ENCODE measurements at regions not wholly inside any gene's neighbourhood (a gene's known extent, or its start where the extent isn't known, plus 50 kb on each side); places are given as distances from the start of the nearest gene placed in this dataset.

DNA sequence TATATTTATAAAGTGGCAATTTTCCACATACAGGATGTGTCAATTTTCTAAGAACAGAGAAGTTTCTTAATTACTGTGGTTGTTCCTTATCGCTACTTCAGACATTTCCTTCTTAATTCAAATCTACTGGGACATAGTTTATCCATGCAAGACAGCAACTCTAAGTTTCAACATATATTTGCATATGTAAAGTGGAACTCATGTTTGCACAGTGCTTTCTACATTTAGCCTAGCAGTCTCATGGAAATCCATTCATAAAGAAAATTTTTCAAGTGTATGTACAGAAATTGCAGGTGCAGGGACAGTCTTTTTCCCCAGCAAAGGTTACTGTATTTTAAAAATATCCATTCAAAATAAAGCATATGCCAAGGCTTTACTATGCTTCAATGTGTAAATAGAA, 956.7 kb upstream of the SEL1L start:
- TF ChIP-seq POLR2A (IDR thresholded peaks at IDR 0.05; ENCODE audit: low read depth, low read length) (no peak), TAF1 (IDR thresholded peaks at IDR 0.05; ENCODE audit: borderline replicate concordance, low read depth, low read length) (no peak)
